ENCODE measurements at regions not wholly inside any gene's neighbourhood (a gene's known extent, or its start where the extent isn't known, plus 50 kb on each side); places are given as distances from the start of the nearest gene placed in this dataset.

DNA sequence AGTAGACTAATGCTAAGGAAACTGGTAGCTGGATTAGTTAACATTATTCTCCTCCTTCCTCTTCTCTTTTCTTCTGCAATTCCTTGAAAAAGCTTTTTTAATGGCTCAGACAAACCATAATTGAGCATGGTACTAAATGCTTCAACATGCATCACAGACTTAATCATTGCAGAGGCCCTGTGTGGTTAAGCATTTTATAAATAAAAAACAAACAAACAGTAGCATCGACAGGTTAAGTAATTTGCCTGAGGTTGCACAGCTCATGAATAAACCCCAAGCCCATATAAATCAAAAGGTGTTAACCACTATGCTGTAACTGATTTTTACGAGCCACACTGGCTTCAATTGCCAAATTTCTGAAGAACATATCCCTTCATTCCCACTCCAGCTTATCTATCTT is 462.1 kb downstream of the LMO4 start (continued):
- TF ChIP-seq, protein P1, sequence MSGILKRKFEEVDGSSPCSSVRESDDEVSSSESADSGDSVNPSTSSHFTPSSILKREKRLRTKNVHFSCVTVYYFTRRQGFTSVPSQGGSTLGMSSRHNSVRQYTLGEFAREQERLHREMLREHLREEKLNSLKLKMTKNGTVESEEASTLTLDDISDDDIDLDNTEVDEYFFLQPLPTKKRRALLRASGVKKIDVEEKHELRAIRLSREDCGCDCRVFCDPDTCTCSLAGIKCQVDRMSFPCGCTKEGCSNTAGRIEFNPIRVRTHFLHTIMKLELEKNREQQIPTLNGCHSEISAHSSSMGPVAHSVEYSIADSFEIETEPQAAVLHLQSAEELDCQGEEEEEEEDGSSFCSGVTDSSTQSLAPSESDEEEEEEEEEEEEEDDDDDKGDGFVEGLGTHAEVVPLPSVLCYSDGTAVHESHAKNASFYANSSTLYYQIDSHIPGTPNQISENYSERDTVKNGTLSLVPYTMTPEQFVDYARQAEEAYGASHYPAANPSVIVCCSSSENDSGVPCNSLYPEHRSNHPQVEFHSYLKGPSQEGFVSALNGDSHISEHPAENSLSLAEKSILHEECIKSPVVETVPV (CRISPR knock-in tag; IDR thresholded peaks at IDR 0.05), result no peak
- TF ChIP-seq ZNF565 (CRISPR knock-in tag; conservative IDR thresholded peaks at IDR 0.05; ENCODE audit: low read depth), result no peak

DNA sequence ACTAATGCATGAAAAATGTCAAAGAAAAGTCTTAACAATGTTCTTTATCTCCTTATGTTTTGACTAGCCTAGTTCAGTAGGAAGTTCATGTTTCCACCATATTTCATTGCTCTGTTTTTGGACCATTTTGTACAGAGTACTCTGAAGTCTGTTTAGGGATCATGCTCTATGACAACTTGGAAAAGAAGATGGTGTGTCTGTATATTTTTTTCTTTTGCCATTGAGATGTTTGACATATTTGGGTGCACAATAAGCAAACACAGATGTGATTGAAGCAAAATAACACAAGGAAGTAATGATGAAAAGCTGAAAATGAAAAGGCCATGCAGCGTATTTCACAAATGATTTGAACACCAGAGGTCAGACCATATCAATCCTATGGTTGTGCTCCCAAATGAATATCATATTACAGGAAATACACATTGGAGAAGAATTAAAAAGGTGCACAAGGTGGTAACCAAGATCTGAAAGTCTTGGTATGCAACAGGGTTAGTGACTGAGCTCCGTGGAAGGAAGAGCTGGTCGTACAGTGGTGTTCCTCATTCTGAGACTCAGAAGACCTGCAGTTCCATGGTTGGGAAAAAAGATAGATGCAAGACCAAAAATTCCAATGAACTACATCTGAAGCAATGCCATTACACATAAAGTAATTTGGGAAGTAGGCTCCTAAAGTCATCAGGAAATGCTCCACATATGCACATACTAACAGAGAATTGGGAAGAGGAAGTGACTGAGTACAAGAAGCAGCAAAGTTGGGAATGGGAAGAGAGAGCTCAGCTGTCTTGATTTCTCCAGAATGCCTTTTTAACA is 463.5 kb downstream of the LMO4 start:
- no peak for ATAC-seq
- TF ChIP-seq, protein P2, sequence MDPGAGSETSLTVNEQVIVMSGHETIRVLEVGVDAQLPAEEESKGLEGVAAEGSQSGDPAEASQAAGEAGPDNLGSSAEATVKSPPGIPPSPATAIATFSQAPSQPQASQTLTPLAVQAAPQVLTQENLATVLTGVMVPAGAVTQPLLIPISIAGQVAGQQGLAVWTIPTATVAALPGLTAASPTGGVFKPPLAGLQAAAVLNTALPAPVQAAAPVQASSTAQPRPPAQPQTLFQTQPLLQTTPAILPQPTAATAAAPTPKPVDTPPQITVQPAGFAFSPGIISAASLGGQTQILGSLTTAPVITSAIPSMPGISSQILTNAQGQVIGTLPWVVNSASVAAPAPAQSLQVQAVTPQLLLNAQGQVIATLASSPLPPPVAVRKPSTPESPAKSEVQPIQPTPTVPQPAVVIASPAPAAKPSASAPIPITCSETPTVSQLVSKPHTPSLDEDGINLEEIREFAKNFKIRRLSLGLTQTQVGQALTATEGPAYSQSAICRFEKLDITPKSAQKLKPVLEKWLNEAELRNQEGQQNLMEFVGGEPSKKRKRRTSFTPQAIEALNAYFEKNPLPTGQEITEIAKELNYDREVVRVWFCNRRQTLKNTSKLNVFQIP (CRISPR knock-in tag; IDR thresholded peaks at IDR 0.05; ENCODE audit: borderline replicate concordance, low read depth), result no peak
- TF ChIP-seq ZNF8 (CRISPR knock-in tag; IDR thresholded peaks at IDR 0.05), result no peak
- TF ChIP-seq TOX (CRISPR knock-in tag; IDR thresholded peaks at IDR 0.05; ENCODE audit: borderline replicate concordance), result no peak
- TF ChIP-seq PPARA (CRISPR knock-in tag; IDR thresholded peaks at IDR 0.05; ENCODE audit: borderline replicate concordance), result no peak
- TF ChIP-seq, protein P3, sequence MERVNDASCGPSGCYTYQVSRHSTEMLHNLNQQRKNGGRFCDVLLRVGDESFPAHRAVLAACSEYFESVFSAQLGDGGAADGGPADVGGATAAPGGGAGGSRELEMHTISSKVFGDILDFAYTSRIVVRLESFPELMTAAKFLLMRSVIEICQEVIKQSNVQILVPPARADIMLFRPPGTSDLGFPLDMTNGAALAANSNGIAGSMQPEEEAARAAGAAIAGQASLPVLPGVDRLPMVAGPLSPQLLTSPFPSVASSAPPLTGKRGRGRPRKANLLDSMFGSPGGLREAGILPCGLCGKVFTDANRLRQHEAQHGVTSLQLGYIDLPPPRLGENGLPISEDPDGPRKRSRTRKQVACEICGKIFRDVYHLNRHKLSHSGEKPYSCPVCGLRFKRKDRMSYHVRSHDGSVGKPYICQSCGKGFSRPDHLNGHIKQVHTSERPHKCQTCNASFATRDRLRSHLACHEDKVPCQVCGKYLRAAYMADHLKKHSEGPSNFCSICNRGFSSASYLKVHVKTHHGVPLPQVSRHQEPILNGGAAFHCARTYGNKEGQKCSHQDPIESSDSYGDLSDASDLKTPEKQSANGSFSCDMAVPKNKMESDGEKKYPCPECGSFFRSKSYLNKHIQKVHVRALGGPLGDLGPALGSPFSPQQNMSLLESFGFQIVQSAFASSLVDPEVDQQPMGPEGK (CRISPR knock-in tag; IDR thresholded peaks at IDR 0.05; ENCODE audit: borderline replicate concordance), result no peak
- no peak for TF ChIP-seq ZC3H10 (CRISPR knock-in tag; IDR thresholded peaks at IDR 0.05)
- TF ChIP-seq, protein P1 (CRISPR knock-in tag; IDR thresholded peaks at IDR 0.05), result no peak
- no peak for TF ChIP-seq RARB (CRISPR knock-in tag; IDR thresholded peaks at IDR 0.05)
- no peak for TF ChIP-seq ZFP3 (CRISPR knock-in tag; IDR thresholded peaks at IDR 0.05)
- no peak for TF ChIP-seq CSDC2 (CRISPR knock-in tag; IDR thresholded peaks at IDR 0.05)
- TF ChIP-seq ISL1 (CRISPR knock-in tag; IDR thresholded peaks at IDR 0.05), result no peak
- TF ChIP-seq GLIS3 (CRISPR knock-in tag; IDR thresholded peaks at IDR 0.05), result no peak
- TF ChIP-seq, protein P4, sequence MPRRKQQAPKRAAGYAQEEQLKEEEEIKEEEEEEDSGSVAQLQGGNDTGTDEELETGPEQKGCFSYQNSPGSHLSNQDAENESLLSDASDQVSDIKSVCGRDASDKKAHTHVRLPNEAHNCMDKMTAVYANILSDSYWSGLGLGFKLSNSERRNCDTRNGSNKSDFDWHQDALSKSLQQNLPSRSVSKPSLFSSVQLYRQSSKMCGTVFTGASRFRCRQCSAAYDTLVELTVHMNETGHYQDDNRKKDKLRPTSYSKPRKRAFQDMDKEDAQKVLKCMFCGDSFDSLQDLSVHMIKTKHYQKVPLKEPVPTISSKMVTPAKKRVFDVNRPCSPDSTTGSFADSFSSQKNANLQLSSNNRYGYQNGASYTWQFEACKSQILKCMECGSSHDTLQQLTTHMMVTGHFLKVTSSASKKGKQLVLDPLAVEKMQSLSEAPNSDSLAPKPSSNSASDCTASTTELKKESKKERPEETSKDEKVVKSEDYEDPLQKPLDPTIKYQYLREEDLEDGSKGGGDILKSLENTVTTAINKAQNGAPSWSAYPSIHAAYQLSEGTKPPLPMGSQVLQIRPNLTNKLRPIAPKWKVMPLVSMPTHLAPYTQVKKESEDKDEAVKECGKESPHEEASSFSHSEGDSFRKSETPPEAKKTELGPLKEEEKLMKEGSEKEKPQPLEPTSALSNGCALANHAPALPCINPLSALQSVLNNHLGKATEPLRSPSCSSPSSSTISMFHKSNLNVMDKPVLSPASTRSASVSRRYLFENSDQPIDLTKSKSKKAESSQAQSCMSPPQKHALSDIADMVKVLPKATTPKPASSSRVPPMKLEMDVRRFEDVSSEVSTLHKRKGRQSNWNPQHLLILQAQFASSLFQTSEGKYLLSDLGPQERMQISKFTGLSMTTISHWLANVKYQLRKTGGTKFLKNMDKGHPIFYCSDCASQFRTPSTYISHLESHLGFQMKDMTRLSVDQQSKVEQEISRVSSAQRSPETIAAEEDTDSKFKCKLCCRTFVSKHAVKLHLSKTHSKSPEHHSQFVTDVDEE (CRISPR knock-in tag; IDR thresholded peaks at IDR 0.05), result no peak
- no peak for TF ChIP-seq SNAI2 (CRISPR knock-in tag; IDR thresholded peaks at IDR 0.05)

DNA sequence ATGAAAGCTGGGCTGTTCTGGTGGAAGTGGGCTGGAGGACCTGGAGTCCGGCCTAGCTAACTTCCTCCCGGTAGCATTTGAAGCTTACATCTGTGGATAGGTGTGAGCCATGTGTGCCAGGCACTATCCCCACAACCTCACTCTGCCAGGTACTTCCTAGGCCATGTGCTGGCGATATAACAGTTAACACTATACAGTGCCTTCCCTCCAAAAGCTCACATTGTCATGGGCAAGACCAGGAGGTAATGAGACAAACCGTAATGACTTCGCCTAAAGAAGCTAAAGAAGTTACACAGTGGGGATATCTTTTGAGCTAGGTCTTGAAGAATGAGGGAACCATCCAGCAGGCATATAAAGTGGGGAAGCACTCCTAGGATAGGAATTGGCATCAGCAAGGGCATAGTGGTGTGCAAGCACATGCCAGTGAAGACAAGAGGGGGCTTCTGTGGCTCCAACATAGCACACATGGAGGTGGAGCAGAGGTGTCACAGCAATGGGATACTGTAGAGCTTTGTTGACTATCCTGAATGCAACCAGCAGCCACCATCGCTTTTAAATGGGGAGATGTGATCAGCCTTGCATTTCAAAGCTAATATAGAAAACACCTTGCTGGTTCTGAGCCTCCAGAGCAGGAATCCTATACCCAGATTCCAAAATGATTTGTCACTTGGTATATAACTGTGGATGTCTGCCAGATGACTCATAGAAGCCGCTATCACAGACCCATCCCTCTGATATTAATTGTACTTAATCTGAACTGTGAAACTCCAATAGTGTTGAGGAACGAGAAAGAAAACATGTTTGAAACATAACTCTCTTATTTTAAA is 466.3 kb downstream of the LMO4 start:
- TF ChIP-seq, protein P3 (CRISPR knock-in tag; IDR thresholded peaks at IDR 0.05; ENCODE audit: borderline replicate concordance), result no peak
- no peak for TF ChIP-seq SNAI2 (CRISPR knock-in tag; IDR thresholded peaks at IDR 0.05)
- ATAC-seq, result peak; percentile 93
